Kidney (tissue), 13 donors: ENCODE measurements at regions not wholly inside any gene's neighbourhood (a gene's known extent, or its start where the extent isn't known, plus 50 kb on each side); places are given as distances from the start of the nearest gene placed in this dataset.

Experiments used
- DNase-seq, 5 donors: peaks; one replicate each; pipeline ENCODE4 v3.0.0-alpha.2; 2013 to 2020
- FAIRE-seq: peaks from 2 replicates; lab custom pipeline; 2012; peaks lifted over from hg19 to GRCh38; lab: Jason Lieb, UNC
- H3K27ac ChIP-seq, 2 donors: one replicate each; pipeline ENCODE4 v1.7.0; 2013; ENCODE audit warnings: low read depth in 2 of 2, low read length in 2 of 2, inconsistent platforms in 1 of 2
- H3K27me3 ChIP-seq: one replicate; pipeline ENCODE4 v1.7.1; 2013; ENCODE audit warnings: low read length, inconsistent platforms; ENCODE audit not compliant: control insufficient read depth, insufficient read depth
- H3K36me3 ChIP-seq, 3 donors: one replicate each; pipeline versions ENCODE4 v1.7.0 to v1.7.1; 2013; ENCODE audit warnings: low read length in 3 of 3, control low read depth in 1 of 3, inconsistent platforms in 1 of 3; ENCODE audit not compliant: insufficient read depth in 3 of 3, control insufficient read depth in 2 of 3
- H3K4me1 ChIP-seq, 3 donors: one replicate each; pipeline versions ENCODE4 v1.7.0 to v1.7.1; 2013; ENCODE audit warnings: low read length in 3 of 3, inconsistent platforms in 1 of 3, low read depth in 1 of 3; ENCODE audit not compliant: control insufficient read depth in 2 of 3, insufficient read depth in 2 of 3
- H3K4me3 ChIP-seq, 3 donors: one replicate each; pipeline versions ENCODE4 v1.7.0 to v1.8.1; 2013; ENCODE audit warnings: low read length in 3 of 3, control low read depth in 1 of 3, inconsistent platforms in 1 of 3
- H3K9ac ChIP-seq, 3 donors: one replicate each; pipeline versions ENCODE4 v1.7.0 to v1.7.1; 2013; ENCODE audit warnings: low read length in 3 of 3, control low read depth in 1 of 3, inconsistent platforms in 1 of 3
- H3K9me3 ChIP-seq, 3 donors: one replicate each; pipeline versions ENCODE4 v1.7.0 to v1.7.1; 2013; ENCODE audit warnings: low read length in 3 of 3, control low read depth in 1 of 3, inconsistent platforms in 1 of 3; ENCODE audit not compliant: control insufficient read depth in 2 of 3, insufficient read depth in 1 of 3
- CTCF ChIP-seq: IDR thresholded peaks from 3 replicates; pipeline ENCODE4 v1.5.1; 2012; ENCODE audit warnings: mild to moderate bottlenecking, moderate library complexity, borderline replicate concordance; ENCODE audit not compliant: insufficient read depth; ENCODE audit errors: extremely low read depth
- intact Hi-C: fragments of 100-400 bp; cut with DNase I; formaldehyde crosslinking; loops from one replicate; pipeline ENCODE4 v1.11.1; 2022
- donor health status: control.
- donor health status: control.
- donor health status: control.
- donor health status: control.
- donor health status: control.
- donor health status: DM: yes; HTN: yes; CAD: no.
- donor health status: Normal renal cell carcinoma (clear cell type).

GRCh38 chr5:175148636-175149172, 295.3 kb downstream of the DRD1 start:
- DNase-seq, result no peak
- no peak for FAIRE-seq
- Histone ChIP-seq H3K4me1 (no peaks in the 10 kb centered on the region), H3K4me3 (no peak overlapping the region), H3K27me3 (no peaks in the 10 kb centered on the region), H3K36me3 (no peaks in the 10 kb centered on the region), H3K27ac (no peak overlapping the region), H3K9me3 (peaks cover 0 to 19% (median 2%) of the 10 kb centered on the region in 3 donors), H3K9ac (no peak overlapping the region)
- TF ChIP-seq CTCF, result no peak
- intact Hi-C loops, result no loop called here

- DNase-seq (no peak), FAIRE-seq (no peak)
- no peak for TF ChIP-seq CTCF
- intact Hi-C loops, result no loop called here
- Histone ChIP-seq H3K27me3 (no peaks in the 10 kb centered on the region), H3K36me3 (no peaks in the 10 kb centered on the region), H3K4me1 (no peaks in the 10 kb centered on the region), H3K9ac (no peak overlapping the region), H3K9me3 (peaks cover 0 to 15% (median 2%) of the 10 kb centered on the region in 3 donors), H3K27ac (no peak overlapping the region), H3K4me3 (no peak overlapping the region)
These were observed 297.2 kb downstream of the DRD1 start for GRCh38 chr5:175146733-175147132.

DNA sequence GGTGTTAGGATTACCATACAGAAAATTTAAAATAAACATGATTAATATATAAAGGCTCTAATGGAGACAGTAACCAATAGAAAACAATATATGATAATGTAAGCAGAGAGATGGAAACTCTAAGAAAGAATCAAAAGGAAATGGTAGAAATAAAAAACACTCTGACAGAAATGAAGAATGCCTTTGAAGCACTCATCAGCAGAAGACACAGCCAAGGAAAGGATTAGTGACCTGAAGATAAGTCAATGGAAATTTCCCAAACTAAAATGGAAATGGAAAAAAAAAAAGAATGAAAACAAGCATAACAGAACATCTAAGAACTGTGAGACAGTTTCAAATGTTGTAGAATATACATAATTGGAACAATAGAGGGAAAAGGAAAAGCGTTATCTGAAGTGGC, 302.6 kb downstream of the DRD1 start:
- no peaks in the 10 kb centered on the region for H3K4me1 ChIP-seq
- intact Hi-C loops, result no loop called here
- FAIRE-seq, result no peak
- H3K9ac ChIP-seq, result no peak overlapping the region
- DNase-seq, result no peak
- peaks cover 0 to under 1% (median 0%) of the 10 kb centered on the region in 3 donors for H3K9me3 ChIP-seq
- no peak overlapping the region for H3K4me3 ChIP-seq
- no peak for TF ChIP-seq CTCF
- no peaks in the 10 kb centered on the region for H3K36me3 ChIP-seq
- no peak overlapping the region for H3K27ac ChIP-seq
- H3K27me3 ChIP-seq, result no peaks in the 10 kb centered on the region

GRCh38 chr5:175133185-175133584, 310.8 kb downstream of the DRD1 start:
- H3K27ac ChIP-seq, result no peak overlapping the region
- no peaks in the 10 kb centered on the region for H3K4me1 ChIP-seq
- no peaks in the 10 kb centered on the region for H3K36me3 ChIP-seq
- no peak overlapping the region for H3K4me3 ChIP-seq
- no peak for TF ChIP-seq CTCF
- H3K9me3 ChIP-seq, result peaks cover 0 to 7% (median 0%) of the 10 kb centered on the region in 3 donors
- DNase-seq (peak in 1 of 5 donors; percentile 21), FAIRE-seq (no peak)
- H3K9ac ChIP-seq, result no peak overlapping the region
- no peaks in the 10 kb centered on the region for H3K27me3 ChIP-seq
- intact Hi-C loops, result no loop called here
